Adrenal gland (tissue), 5 donors: ENCODE measurements at regions not wholly inside any gene's neighbourhood (a gene's known extent, or its start where the extent isn't known, plus 50 kb on each side); places are given as distances from the start of the nearest gene placed in this dataset.

Experiments
- POLR2A ChIP-seq, 2 donors: fragments of 450-650 bp; IDR thresholded peaks; one replicate each; pipeline ENCODE4 v1.6.1; 2017; ENCODE audit warnings: antibody characterized with exemption in 2 of 2, mild to moderate bottlenecking in 2 of 2, moderate library complexity in 1 of 2
- TF ChIP-seq, protein P1 (sequence below), 6 experiments: fragments of 450-650 bp in 4 of 6; fragments of 200-600 bp in 2 of 6; sonication (generic) in 1 of 6; IDR thresholded peaks; 1 replicate in 5 of 6; 2 replicates in 1 of 6; pipeline versions ENCODE4 v1.5.1 to v1.8.0; 2016 to 2021; ENCODE audit warnings: antibody characterized with exemption in 6 of 6, mild to moderate bottlenecking in 2 of 6, moderate library complexity in 1 of 6
- donor health status: DM: no; HTN: no; CAD: no.

DNA sequence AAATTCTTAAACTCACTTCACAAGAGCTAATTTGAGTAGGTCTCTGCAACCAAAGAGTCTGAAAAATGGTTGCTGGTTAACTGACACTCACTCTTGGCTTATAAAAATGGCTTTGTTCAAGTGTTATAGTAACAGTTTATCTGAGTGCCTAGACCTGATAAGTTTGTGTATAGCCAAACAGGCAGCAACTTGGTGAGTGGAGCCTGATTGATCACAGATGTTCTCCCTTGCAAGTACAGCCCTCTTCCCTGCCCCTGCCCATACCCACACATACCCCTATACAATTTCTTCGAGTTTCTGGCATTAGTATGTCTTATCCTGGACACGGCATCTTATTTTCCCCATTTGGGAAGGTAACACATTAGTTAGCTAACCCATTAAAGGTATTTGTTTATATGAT lies 149.5 kb downstream of the SLC16A9 start:
- TF ChIP-seq, protein P1, sequence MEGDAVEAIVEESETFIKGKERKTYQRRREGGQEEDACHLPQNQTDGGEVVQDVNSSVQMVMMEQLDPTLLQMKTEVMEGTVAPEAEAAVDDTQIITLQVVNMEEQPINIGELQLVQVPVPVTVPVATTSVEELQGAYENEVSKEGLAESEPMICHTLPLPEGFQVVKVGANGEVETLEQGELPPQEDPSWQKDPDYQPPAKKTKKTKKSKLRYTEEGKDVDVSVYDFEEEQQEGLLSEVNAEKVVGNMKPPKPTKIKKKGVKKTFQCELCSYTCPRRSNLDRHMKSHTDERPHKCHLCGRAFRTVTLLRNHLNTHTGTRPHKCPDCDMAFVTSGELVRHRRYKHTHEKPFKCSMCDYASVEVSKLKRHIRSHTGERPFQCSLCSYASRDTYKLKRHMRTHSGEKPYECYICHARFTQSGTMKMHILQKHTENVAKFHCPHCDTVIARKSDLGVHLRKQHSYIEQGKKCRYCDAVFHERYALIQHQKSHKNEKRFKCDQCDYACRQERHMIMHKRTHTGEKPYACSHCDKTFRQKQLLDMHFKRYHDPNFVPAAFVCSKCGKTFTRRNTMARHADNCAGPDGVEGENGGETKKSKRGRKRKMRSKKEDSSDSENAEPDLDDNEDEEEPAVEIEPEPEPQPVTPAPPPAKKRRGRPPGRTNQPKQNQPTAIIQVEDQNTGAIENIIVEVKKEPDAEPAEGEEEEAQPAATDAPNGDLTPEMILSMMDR (IDR thresholded peaks at IDR 0.05): no peak
- no peak for TF ChIP-seq POLR2A (IDR thresholded peaks at IDR 0.05)
